HUDEP-2 (cell line): ENCODE measurements at regions not wholly inside any gene's neighbourhood (a gene's known extent, or its start where the extent isn't known, plus 50 kb on each side); places are given as distances from the start of the nearest gene placed in this dataset.
A peak's percentile ranks its signal among the peaks of the same experiment; 100 is the strongest.
"Not testable (repeated sequence)": the region's sequence is repeated elsewhere in the genome, so short reads cannot be mapped to it uniquely, and the experiment has no call there.

Experiments used
- DNase-seq, 76 experiments: peaks; one replicate each; lab custom pipeline; 2025; ENCODE audit not compliant: unreplicated experiment in 76 of 76; lab: John Stamatoyannopoulos, UW

GRCh38 chr7:69062020-69062765 is 536.1 kb upstream of the AUTS2 start:
- DNase-seq, result no peak

DNA sequence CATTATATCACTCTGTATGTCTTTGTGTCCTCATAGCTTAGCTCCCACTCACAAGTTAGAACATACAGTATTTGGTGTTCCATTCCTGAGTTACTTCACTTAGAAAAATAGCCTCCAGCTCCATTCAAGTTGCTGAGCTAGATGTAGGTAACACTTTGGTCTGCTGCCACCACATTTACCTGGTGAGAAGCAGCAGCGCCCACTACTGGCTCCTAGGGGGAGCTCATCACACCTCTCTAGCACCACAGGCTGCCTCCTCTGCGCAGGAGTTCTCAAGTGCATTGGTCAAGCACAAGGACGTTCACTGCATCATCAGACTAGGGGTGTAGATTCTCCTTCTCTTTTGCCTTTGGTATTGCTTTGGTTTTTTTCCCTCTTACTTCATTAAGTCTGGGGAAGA is 530.9 kb upstream of the AUTS2 start:
- DNase-seq, result peak in 7 of 76 experiments; percentile 1 to 29 (median 3)

DNA sequence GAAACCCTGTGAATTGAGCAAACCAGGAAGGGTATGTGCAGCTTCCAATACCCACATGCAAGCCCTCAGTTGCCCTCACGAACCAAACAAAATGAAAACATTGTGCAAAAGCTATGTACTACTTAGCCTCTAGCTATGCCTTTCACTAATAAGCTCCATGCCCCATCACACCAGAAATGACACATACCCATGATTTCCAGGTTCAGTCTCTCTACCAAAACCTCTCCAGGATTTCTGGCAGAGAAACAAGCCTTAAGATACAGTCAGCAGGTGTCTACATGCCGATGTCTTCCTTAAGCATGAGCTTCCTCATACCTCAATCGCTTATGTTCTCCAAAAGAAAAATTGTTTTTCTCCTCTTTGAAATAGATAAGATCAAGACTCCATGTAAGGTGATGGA is 527.8 kb upstream of the AUTS2 start:
- no peak for DNase-seq

GRCh38 chr7:69076566-69076965 is 521.7 kb upstream of the AUTS2 start:
- no peak for DNase-seq

DNA sequence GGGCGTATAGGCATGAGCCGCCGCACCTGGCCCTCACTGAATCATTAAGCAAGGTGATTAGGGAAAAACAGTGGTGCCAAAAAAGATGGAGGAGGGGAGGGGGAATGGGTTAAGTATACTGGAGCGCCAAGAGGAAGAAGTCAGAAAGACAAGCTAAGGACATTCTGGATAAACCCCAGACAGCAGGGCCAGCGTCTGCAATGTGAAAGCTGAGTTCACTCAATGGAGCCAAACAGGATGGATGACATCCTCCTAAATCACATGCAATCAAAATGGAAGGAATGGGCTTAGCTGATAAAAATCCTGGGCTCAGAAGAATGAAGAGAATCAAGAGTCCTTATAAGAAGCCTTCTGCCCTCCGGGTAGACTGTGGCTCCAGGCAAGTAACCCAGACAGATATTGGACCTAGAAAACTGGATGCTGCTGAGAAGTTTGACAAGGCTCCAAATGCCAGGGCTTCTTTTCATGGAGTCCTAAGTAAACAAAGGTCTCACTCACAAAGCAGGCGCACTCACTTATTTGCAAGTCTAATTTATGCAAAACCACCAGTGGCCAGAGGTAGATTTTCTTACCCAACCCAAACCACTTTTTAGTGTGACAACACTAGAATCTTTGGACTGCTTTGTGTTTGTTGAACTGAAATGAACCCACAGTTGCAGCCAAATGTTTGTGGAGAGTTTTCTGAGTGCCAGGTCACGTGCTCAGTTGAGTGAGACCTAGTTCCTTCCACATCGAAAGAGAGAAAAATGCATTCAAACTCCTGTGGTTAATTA is 519.1 kb upstream of the AUTS2 start:
- DNase-seq, result no peak

DNA sequence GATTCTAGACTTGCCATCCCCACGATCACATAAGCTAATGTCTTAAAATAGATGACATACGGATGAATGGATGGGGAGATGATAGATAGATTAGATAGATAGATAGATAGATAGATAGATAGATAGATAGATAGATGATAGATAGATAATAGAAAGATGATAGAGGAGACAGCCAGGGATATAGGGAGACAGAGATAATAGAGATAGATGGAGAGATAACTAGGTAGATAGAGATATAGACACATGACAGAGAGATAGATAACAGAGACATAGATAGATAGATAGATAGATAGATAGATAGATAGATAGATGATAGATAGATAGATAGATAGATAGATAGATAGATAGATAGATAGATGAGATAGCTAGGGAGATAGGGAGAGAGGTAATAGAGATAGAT is 511.0 kb upstream of the AUTS2 start:
- not testable (repeated sequence) for DNase-seq

DNA sequence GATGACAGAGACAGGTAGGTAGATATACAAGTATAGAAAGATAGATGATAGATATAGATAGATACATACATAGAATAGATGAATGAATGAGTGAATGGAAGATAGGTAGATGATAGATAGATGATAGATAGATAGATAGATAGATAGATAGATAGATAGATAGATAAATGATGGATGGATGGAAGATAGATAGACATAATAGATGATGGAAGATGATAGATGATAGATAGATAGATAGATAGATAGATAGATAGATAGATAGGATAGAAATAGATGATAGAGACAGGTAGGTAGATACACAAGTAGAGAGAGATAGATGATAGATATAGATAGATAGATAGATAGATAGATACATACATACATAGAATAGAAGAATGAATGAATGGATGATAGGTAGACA is 510.1 kb upstream of the AUTS2 start:
- no peak for DNase-seq

- DNase-seq, result no peak
Measured at GRCh38 chr7:69090936-69091335, 507.3 kb upstream of the AUTS2 start.

- DNase-seq, result no peak
Measured at GRCh38 chr7:69091521-69091920, 506.8 kb upstream of the AUTS2 start.

GRCh38 chr7:69095127-69095526 is 503.1 kb upstream of the AUTS2 start:
- no peak for DNase-seq

GRCh38 chr7:69095649-69096048 is 502.6 kb upstream of the AUTS2 start:
- no peak for DNase-seq

GRCh38 chr7:69104023-69104422 is 494.3 kb upstream of the AUTS2 start:
- no peak for DNase-seq

DNA sequence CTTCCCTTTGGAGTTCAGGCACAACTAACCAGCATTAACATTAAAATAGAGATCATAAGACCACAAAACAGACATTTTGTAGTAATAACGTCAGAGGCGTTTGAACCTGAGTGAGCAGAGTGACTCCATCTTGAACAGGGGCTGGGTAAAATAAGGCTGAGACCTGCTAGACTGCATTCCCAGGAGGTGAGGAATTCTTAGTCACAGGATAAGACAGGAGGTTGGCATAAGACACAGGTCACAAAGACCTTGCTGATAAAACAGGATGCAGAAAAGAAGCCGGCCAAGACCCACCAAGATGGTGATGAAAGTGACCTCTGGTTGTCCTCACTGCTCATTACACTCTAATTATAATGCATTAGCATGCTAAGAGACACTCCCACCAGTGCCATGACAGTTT is 493.2 kb upstream of the AUTS2 start:
- DNase-seq, result no peak

- no peak for DNase-seq
Measured at GRCh38 chr7:69105981-69106380, 492.3 kb upstream of the AUTS2 start.

- DNase-seq, result not testable (repeated sequence)
Measured at GRCh38 chr7:69106449-69106848, 491.8 kb upstream of the AUTS2 start.

- DNase-seq, result not testable (repeated sequence)
Measured at GRCh38 chr7:69106946-69107345, 491.3 kb upstream of the AUTS2 start.

GRCh38 chr7:69108097-69108496 is 490.2 kb upstream of the AUTS2 start:
- no peak for DNase-seq

- DNase-seq, result no peak
Measured at GRCh38 chr7:69109246-69109645, 489.0 kb upstream of the AUTS2 start.

GRCh38 chr7:69109879-69110278 is 488.4 kb upstream of the AUTS2 start:
- DNase-seq, result no peak

DNA sequence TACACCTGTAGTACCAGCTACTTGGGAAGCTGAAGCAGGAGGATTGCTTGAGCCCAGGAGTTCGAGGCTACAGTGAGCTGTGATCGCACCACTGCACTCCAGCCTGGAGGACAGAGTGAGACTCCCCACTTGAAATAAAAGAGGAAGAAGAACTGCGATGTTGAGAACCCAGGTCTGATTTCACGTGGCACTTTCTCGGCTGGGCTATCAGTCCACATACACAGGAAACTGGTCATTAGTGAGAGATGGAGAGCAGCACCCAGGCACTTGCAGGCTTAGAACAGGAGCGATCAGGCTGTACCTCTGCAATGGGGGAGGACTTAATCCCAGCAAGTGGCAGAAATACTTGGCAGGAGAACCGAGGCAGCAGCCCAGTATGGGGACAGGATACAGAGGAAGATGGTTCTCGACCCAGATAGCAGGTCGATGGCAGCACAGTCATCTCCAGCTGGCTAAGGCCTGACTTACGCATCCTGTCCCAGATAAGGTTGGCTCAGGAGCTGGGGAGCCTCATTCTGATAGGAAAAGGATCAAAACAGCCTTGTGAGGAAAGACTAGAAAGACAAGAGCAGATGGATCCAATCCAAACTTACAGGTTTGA is 487.7 kb upstream of the AUTS2 start:
- DNase-seq, result no peak

DNA sequence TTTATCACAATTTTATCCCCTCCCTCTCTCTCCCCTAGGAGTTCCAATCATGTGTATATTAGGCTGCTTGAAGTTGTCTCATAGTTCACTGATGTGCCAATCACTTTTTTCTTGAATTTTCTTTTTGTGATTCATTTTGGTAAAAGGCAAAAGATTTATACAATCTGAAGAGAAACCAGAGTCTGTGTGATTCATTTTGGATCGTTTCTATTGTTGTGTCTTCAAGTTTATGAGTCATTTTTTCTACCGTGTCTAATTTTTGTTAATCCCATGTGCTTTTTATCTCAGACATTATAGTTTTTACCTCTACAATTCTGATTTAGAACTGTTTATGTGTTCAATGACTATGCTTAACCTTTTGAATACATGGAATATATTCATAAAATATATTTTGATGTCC is 483.9 kb upstream of the AUTS2 start:
- DNase-seq, result no peak

DNA sequence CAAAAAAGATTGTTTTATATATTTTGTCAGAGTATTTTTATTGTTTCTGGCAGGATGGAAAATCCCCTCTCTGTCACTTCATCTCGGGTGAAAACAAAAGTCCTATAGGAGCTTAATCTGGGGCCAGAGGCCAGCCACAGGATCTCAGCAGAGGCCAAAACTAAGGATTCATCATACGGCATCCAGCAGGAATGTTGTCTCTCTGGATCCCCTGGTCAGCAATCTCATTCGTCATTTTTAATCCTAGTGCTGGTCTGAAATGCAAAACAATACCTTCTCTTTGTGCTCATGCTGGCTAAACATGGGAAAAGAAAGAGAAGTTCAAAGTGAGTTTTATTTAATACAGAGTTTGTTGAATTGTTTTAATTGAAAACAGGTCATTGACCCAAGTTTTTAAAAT is 482.5 kb upstream of the AUTS2 start:
- DNase-seq, result no peak
